Osteoblast (primary cell): ENCODE measurements at regions not wholly inside any gene's neighbourhood (a gene's known extent, or its start where the extent isn't known, plus 50 kb on each side); places are given as distances from the start of the nearest gene placed in this dataset.

Experiments used
- DNase-seq: peaks from one replicate; pipeline ENCODE4 v3.0.0; 2011; ENCODE audit warnings: low spot score, mixed read lengths; ENCODE audit not compliant: insufficient read length; ENCODE audit errors: missing footprints
- H2AFZ ChIP-seq: 2 replicates; pipeline ENCODE4 v1.6.0; 2011; ENCODE audit warnings: mild to moderate bottlenecking, low read length
- H3K27ac ChIP-seq: 2 replicates; pipeline ENCODE4 v1.5.1; 2011; ENCODE audit warnings: mild to moderate bottlenecking, low read depth, low read length, moderate library complexity
- H3K27me3 ChIP-seq: 2 replicates; pipeline ENCODE4 v1.6.0; 2012; ENCODE audit warnings: mild to moderate bottlenecking, control low read depth, inconsistent platforms, low read length, moderate library complexity; ENCODE audit not compliant: insufficient read depth
- H3K36me3 ChIP-seq: 2 replicates; pipeline ENCODE4 v1.5.1; 2011; ENCODE audit warnings: mild to moderate bottlenecking, low read length, control low read depth, moderate library complexity; ENCODE audit not compliant: insufficient read depth
- H3K4me1 ChIP-seq: 2 replicates; pipeline ENCODE4 v1.5.1; 2011; ENCODE audit warnings: mild to moderate bottlenecking, low read length, control low read depth, moderate library complexity; ENCODE audit not compliant: insufficient read depth
- H3K4me2 ChIP-seq: 2 replicates; pipeline ENCODE4 v1.6.0; 2011; ENCODE audit warnings: mild to moderate bottlenecking, low read length; ENCODE audit not compliant: insufficient read depth
- H3K4me3 ChIP-seq: fragments of 200-600 bp; sonication (generic); 3 replicates; pipeline ENCODE4 v1.5.1; 2012; ENCODE audit warnings: mild to moderate bottlenecking, low read length, inconsistent platforms; ENCODE audit not compliant: insufficient read depth
- H3K79me2 ChIP-seq: 2 replicates; pipeline ENCODE4 v1.6.0; 2012; ENCODE audit warnings: mild to moderate bottlenecking, low read length, control low read depth, inconsistent platforms; ENCODE audit not compliant: insufficient read depth
- H3K9me3 ChIP-seq: 2 replicates; pipeline ENCODE4 v1.5.1; 2011; ENCODE audit warnings: low read depth, low read length, control low read depth
- H4K20me1 ChIP-seq: 2 replicates; pipeline ENCODE4 v1.6.0; 2012; ENCODE audit warnings: mild to moderate bottlenecking, low read length, control low read depth; ENCODE audit not compliant: insufficient read depth
- CTCF ChIP-seq: IDR thresholded peaks from 2 replicates; pipeline ENCODE4 v1.5.1; 2011; ENCODE audit warnings: mild to moderate bottlenecking, low read depth, low read length, moderate library complexity; ENCODE audit errors: extremely low read depth

- no peak overlapping the region for H3K27ac ChIP-seq
- H3K4me3 ChIP-seq = no peak overlapping the region
- H3K4me2 ChIP-seq = no peak overlapping the region
- H3K27me3 ChIP-seq = no peaks in the 10 kb centered on the region
- TF ChIP-seq CTCF = no peak
- H3K79me2 ChIP-seq = no peaks in the 10 kb centered on the region
- DNase-seq = no peak
- no peaks in the 10 kb centered on the region for H3K9me3 ChIP-seq
- H2AFZ ChIP-seq = no peak overlapping the region
- no peaks in the 10 kb centered on the region for H3K4me1 ChIP-seq
- no peaks in the 10 kb centered on the region for H4K20me1 ChIP-seq
- H3K36me3 ChIP-seq = no peaks in the 10 kb centered on the region
These were observed 694.4 kb downstream of the MATN1 start for GRCh38 chr1:30028939-30029338.

GRCh38 chr1:30028283-30028682, 695.1 kb downstream of the MATN1 start:
- H2AFZ ChIP-seq = no peak overlapping the region
- no peaks in the 10 kb centered on the region for H3K79me2 ChIP-seq
- H3K4me2 ChIP-seq = no peak overlapping the region
- DNase-seq = no peak
- TF ChIP-seq CTCF = no peak
- no peak overlapping the region for H3K27ac ChIP-seq
- H3K4me1 ChIP-seq = no peaks in the 10 kb centered on the region
- no peaks in the 10 kb centered on the region for H3K36me3 ChIP-seq
- no peak overlapping the region for H3K4me3 ChIP-seq
- no peaks in the 10 kb centered on the region for H4K20me1 ChIP-seq
- H3K27me3 ChIP-seq = no peaks in the 10 kb centered on the region
- H3K9me3 ChIP-seq = no peaks in the 10 kb centered on the region

DNA sequence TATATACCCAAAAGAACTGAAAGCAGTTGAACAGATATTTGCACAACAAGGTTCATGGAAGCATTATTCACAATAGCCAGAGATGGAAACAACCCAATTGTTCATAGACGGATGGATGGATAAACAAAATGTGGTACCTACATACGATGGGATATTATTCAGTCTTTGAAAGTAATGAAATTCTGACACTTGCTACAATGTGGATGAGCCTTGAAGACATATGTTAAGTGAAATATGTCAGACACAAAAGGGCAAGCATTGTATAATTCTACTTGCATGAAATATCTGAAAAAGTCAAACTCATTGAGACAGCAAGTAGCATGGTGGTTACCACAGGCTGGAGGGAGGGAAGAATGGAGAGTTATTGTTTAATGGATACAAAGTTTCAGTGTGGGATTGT, 696.1 kb downstream of the MATN1 start:
- no peaks in the 10 kb centered on the region for H3K4me1 ChIP-seq
- H3K9me3 ChIP-seq = no peaks in the 10 kb centered on the region
- no peaks in the 10 kb centered on the region for H3K79me2 ChIP-seq
- H3K4me3 ChIP-seq = no peak overlapping the region
- H3K4me2 ChIP-seq = no peak overlapping the region
- H2AFZ ChIP-seq = no peak overlapping the region
- DNase-seq = no peak
- H3K36me3 ChIP-seq = no peaks in the 10 kb centered on the region
- H4K20me1 ChIP-seq = no peaks in the 10 kb centered on the region
- no peak for TF ChIP-seq CTCF
- H3K27me3 ChIP-seq = no peaks in the 10 kb centered on the region
- H3K27ac ChIP-seq = no peak overlapping the region

- no peaks in the 10 kb centered on the region for H3K36me3 ChIP-seq
- H3K9me3 ChIP-seq = no peaks in the 10 kb centered on the region
- H3K4me1 ChIP-seq = no peaks in the 10 kb centered on the region
- no peak overlapping the region for H3K27ac ChIP-seq
- no peak overlapping the region for H3K4me3 ChIP-seq
- H3K4me2 ChIP-seq = no peak overlapping the region
- no peak overlapping the region for H2AFZ ChIP-seq
- no peak for DNase-seq
- no peaks in the 10 kb centered on the region for H4K20me1 ChIP-seq
- H3K27me3 ChIP-seq = no peaks in the 10 kb centered on the region
- no peak for TF ChIP-seq CTCF
- H3K79me2 ChIP-seq = no peaks in the 10 kb centered on the region
These were observed 698.8 kb downstream of the MATN1 start for GRCh38 chr1:30024411-30025195.
